ENCODE measurements at regions not wholly inside any gene's neighbourhood (a gene's known extent, or its start where the extent isn't known, plus 50 kb on each side); places are given as distances from the start of the nearest gene placed in this dataset.

DNA sequence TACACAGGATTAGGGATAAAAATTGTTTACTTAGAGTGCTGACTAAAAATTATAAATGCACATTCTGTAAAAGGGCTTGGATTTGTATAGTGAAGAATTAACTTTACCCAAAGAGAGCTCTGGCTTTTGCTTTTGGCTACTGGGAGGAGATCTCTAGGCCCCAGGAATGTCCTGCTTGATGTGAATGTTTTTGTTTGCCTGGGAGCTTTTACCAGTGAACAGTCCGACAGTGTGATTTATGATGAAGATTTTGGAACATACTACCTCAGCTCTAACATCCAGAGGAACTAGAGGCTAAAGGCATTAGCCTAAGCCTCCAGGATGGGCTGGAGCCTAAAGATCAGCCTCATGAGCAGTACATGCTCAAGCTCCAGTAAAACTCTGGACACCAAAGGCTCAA lies 103.7 kb upstream of the RFX3 start:
- WGBS (ENCODE audit: insufficient coverage, low lambda C conversion rate) = no CpG with 5 or more reads among the region's 1 CpG
- H3K27ac ChIP-seq (ENCODE audit: low read length) = no peak overlapping the region

DNA sequence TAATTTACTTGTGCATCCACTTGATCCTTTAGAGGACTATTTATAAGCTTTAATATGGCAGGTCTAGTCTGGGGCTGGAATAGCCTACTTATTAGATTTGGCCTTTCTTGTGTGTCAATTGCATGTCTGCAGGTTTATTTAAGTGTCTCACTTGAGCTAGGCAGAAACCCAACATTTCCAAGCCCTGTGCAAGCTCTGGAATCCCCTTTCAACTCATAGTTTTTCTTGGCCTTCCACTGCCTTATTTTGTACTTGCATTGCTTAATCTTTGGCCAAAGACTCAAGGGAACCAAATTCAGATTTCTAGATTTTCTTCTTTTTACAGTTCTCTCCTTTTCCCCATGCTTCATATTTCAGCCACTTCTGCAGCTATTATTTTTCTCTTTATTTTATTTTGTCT lies 102.4 kb upstream of the RFX3 start:
- no peak overlapping the region for H3K4me3 ChIP-seq (ENCODE audit: low read length)
- H3K27ac ChIP-seq (ENCODE audit: low read length) = no peak overlapping the region
- no peaks in the 10 kb centered on the region for H3K27me3 ChIP-seq (ENCODE audit: control insufficient read depth, insufficient read depth, low read length)
- H3K36me3 ChIP-seq (ENCODE audit: control insufficient read depth, insufficient read depth, low read length) = no peaks in the 10 kb centered on the region
- no peaks in the 10 kb centered on the region for H3K9me3 ChIP-seq (ENCODE audit: control insufficient read depth, low read depth, low read length)
- no peaks in the 10 kb centered on the region for H3K4me1 ChIP-seq (ENCODE audit: control insufficient read depth, insufficient read depth, low read length)
- DNase-seq = no peak

More for the DNA sequence above, 103.7 kb upstream of the RFX3 start:
- Histone ChIP-seq H3K4me3 (ENCODE audit: low read length) (no peak overlapping the region), H3K9me3 (ENCODE audit: control insufficient read depth, low read depth, low read length) (no peaks in the 10 kb centered on the region), H3K36me3 (ENCODE audit: control insufficient read depth, insufficient read depth, low read length) (no peaks in the 10 kb centered on the region), H3K4me1 (ENCODE audit: control insufficient read depth, insufficient read depth, low read length) (no peaks in the 10 kb centered on the region), H3K27me3 (ENCODE audit: control insufficient read depth, insufficient read depth, low read length) (no peaks in the 10 kb centered on the region)
- no peak for DNase-seq

DNA sequence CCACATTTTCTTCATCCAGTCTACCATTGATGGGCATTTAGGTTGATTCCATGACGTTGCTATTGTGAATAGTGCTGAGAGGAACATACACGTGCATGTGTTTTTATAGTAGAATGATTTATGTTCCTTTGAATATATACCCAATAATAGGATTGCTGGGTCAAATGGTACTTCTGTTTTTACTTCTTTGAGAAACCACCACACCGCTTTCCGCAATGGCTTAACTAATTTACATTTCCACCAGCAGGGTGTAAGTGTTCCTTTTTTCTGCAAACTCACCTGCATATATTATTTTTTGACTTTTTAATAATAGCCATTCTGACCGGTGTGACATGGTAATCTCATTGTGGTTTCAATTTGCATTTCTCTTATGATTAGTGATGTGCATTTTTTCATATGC lies 82.2 kb upstream of the RFX3 start:
- Histone ChIP-seq H3K27me3 (ENCODE audit: control insufficient read depth, insufficient read depth, low read length) (no peaks in the 10 kb centered on the region), H3K4me3 (ENCODE audit: low read length) (no peak overlapping the region)
- WGBS (ENCODE audit: insufficient coverage, low lambda C conversion rate) = 100% methylated on average over 1 of the region's 5 CpGs

DNA sequence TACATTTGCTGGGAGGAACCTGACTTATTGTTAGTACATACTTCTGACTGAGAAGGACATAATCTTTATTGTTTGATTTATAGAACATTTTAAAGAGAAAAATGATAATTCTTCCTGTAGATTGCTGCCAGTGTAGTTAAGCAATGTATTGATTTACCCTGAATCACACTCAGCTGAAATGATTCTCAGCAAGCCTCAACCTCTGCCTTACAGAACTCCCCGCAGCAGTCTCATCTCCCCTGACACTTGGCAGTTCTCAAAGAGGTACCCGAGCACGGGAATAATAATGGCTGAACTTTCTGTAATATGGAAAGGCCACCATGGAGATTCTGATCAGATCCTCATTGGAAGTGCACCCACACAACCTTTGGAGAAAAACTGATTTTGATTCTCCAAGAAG lies 74.9 kb upstream of the RFX3 start:
- Histone ChIP-seq H3K36me3 (ENCODE audit: control insufficient read depth, insufficient read depth, low read length) (no peaks in the 10 kb centered on the region), H3K27me3 (ENCODE audit: control insufficient read depth, insufficient read depth, low read length) (no peaks in the 10 kb centered on the region), H3K27ac (ENCODE audit: low read length) (no peak overlapping the region), H3K9me3 (ENCODE audit: control insufficient read depth, low read depth, low read length) (no peaks in the 10 kb centered on the region), H3K4me1 (ENCODE audit: control insufficient read depth, insufficient read depth, low read length) (no peaks in the 10 kb centered on the region), H3K4me3 (ENCODE audit: low read length) (no peak overlapping the region)
- no peak for DNase-seq
- WGBS (ENCODE audit: insufficient coverage, low lambda C conversion rate) = no CpG with 5 or more reads among the region's 3 CpGs

More for the DNA sequence above, 82.2 kb upstream of the RFX3 start:
- Histone ChIP-seq H3K4me1 (ENCODE audit: control insufficient read depth, insufficient read depth, low read length) (no peaks in the 10 kb centered on the region), H3K27ac (ENCODE audit: low read length) (no peak overlapping the region), H3K9me3 (ENCODE audit: control insufficient read depth, low read depth, low read length) (no peaks in the 10 kb centered on the region), H3K36me3 (ENCODE audit: control insufficient read depth, insufficient read depth, low read length) (no peaks in the 10 kb centered on the region)
- no peak for DNase-seq

DNA sequence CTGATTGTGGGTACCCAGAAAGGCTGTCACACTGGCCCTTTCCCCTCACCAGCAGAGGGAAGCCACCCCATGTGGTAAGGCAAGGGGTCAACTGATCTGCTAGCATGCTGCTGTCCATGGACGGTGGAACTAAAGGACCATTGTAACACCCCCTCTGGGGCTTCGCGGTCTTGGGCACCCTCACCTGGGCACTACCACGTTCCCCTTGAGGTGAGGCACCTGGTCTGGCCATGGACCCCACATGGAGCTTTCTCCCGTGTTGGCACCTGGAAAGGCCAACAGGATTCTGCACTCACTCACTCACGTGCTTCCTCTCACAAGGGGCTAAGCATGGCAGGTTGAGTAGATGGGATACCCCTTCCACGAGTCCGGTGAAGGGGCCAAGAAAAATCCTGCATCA lies 72.0 kb upstream of the RFX3 start:
- Histone ChIP-seq H3K4me1 (ENCODE audit: control insufficient read depth, insufficient read depth, low read length) (no peaks in the 10 kb centered on the region), H3K36me3 (ENCODE audit: control insufficient read depth, insufficient read depth, low read length) (no peaks in the 10 kb centered on the region), H3K27me3 (ENCODE audit: control insufficient read depth, insufficient read depth, low read length) (no peaks in the 10 kb centered on the region), H3K4me3 (ENCODE audit: low read length) (no peak overlapping the region), H3K27ac (ENCODE audit: low read length) (no peak overlapping the region), H3K9me3 (ENCODE audit: control insufficient read depth, low read depth, low read length) (no peaks in the 10 kb centered on the region)
- no peak for DNase-seq
- no CpG with 5 or more reads among the region's 8 CpGs for WGBS (ENCODE audit: insufficient coverage, low lambda C conversion rate)

DNA sequence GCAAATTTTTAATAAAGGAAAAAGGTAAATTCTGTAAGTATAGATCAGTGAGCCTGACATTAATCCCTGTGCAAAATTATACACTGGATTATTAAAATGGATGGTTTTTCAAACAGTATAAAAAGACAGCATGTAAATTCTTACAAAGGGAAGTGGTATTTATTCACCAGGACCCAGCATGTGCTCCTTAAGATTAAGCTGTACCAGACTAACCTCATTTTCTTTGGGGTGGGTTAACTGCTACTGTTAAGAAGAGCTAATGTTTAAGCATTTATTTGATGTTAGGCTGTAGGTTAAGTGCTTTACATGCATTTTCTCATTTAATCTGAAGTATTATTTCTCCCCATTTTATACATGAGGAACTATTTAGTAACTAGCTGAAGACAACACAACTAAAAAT lies 60.3 kb upstream of the RFX3 start:
- DNase-seq = no peak
- H3K36me3 ChIP-seq (ENCODE audit: control insufficient read depth, insufficient read depth, low read length) = no peaks in the 10 kb centered on the region
- H3K4me3 ChIP-seq (ENCODE audit: low read length) = no peak overlapping the region
- H3K27me3 ChIP-seq (ENCODE audit: control insufficient read depth, insufficient read depth, low read length) = no peaks in the 10 kb centered on the region
- H3K9me3 ChIP-seq (ENCODE audit: control insufficient read depth, low read depth, low read length) = no peaks in the 10 kb centered on the region
- H3K4me1 ChIP-seq (ENCODE audit: control insufficient read depth, insufficient read depth, low read length) = no peaks in the 10 kb centered on the region
- no peak overlapping the region for H3K27ac ChIP-seq (ENCODE audit: low read length)

DNA sequence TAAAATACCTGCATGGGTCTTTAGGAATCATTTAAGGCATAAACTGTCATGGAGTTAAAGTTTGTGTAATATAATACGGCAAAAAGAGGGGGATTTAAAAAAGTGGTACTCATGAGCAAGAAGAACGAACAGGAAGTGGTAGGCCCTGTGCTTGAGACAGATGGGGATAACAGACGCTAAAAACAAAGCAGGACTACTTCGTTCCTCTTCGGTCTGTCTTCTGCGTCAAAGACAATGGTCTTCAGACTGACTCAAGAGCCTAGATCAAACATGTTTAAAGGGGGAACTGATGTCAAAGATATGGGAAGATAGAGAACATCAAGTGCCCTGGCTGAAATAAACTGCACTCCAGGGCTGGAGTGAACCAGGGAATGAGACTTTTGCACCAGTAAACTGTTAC lies 59.8 kb upstream of the RFX3 start:
- 88% methylated on average over 2 of the region's 6 CpGs for WGBS (ENCODE audit: insufficient coverage, low lambda C conversion rate)
- no peaks in the 10 kb centered on the region for H3K9me3 ChIP-seq (ENCODE audit: control insufficient read depth, low read depth, low read length)

DNA sequence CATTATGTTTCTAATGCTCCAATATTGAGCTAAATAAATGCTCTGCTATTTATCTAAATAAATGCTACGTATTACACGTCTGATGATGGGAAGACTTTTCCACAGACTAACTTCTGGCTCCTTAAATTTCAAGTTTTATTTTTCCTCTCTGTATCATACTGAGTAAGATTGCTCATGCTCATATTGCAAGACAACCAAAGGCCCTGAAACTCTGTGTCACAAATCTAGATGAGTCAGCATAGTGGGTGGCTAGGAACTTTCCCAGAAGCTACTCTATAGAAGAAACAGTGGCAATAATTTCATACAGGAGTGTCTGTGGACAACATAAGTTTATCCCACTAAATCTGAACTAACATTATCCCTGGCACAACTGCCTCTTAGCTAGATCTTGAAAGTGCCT lies 53.0 kb upstream of the RFX3 start:
- Histone ChIP-seq H3K4me1 (ENCODE audit: control insufficient read depth, insufficient read depth, low read length) (no peaks in the 10 kb centered on the region), H3K4me3 (ENCODE audit: low read length) (no peak overlapping the region), H3K36me3 (ENCODE audit: control insufficient read depth, insufficient read depth, low read length) (no peaks in the 10 kb centered on the region), H3K27me3 (ENCODE audit: control insufficient read depth, insufficient read depth, low read length) (no peaks in the 10 kb centered on the region), H3K27ac (ENCODE audit: low read length) (no peak overlapping the region), H3K9me3 (ENCODE audit: control insufficient read depth, low read depth, low read length) (peaks cover 3% of the 10 kb centered on the region)
- DNase-seq = no peak
- WGBS (ENCODE audit: insufficient coverage, low lambda C conversion rate) = 92% methylated on average over 2 of the region's 2 CpGs

More for the DNA sequence above, 59.8 kb upstream of the RFX3 start:
- Histone ChIP-seq H3K4me1 (ENCODE audit: control insufficient read depth, insufficient read depth, low read length) (no peaks in the 10 kb centered on the region), H3K27me3 (ENCODE audit: control insufficient read depth, insufficient read depth, low read length) (no peaks in the 10 kb centered on the region), H3K4me3 (ENCODE audit: low read length) (no peak overlapping the region), H3K27ac (ENCODE audit: low read length) (no peak overlapping the region), H3K36me3 (ENCODE audit: control insufficient read depth, insufficient read depth, low read length) (no peaks in the 10 kb centered on the region)
- no peak for DNase-seq

DNA sequence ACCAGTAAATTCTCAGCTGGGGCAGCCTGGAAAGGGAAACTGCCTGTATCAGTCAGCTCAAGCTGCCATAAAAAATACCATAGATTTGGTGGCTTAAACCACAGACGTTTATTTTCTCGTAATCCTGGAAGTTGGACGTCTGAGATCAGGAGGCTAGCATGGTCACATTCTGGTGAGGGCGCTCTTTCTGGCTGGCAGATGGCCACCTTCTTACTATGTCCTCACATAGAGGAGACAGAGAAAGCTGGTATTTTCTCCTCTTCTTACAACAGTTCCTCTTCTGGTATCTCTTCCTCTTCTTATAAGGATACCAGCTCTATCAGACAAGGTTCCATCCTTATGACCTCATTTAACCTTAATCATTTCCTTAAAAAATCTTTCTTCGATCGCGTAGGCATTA lies 50.5 kb upstream of the RFX3 start:
- no peak for DNase-seq
- WGBS (ENCODE audit: insufficient coverage, low lambda C conversion rate) = 100% methylated on average over 1 of the region's 7 CpGs

DNA sequence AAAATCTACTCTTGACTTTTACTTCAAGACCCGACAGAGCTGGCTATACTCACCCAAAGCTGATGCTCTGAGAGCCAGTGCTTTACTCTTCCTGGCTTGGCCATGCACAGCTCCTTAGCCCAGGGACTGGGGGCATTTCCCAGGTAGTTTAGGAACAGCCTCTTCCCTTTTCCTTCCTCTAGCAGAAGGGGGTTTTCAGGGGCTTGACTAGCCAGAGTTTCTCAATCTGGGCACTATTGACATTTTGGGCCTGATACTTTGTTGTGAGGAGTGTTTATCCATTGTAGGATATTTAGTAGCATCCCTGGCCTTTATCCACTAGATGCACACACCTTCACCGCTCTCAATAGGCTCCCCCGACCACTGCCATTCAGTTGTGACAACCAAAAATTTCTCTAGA lies 50.0 kb upstream of the RFX3 start:
- WGBS (ENCODE audit: insufficient coverage, low lambda C conversion rate) = no CpG with 5 or more reads among the region's 3 CpGs
- Histone ChIP-seq H3K27ac (ENCODE audit: low read length) (no peak overlapping the region), H3K9me3 (ENCODE audit: control insufficient read depth, low read depth, low read length) (peaks cover 3% of the 10 kb centered on the region), H3K27me3 (ENCODE audit: control insufficient read depth, insufficient read depth, low read length) (no peaks in the 10 kb centered on the region), H3K4me3 (ENCODE audit: low read length) (no peak overlapping the region), H3K36me3 (ENCODE audit: control insufficient read depth, insufficient read depth, low read length) (no peaks in the 10 kb centered on the region), H3K4me1 (ENCODE audit: control insufficient read depth, insufficient read depth, low read length) (no peaks in the 10 kb centered on the region)
- DNase-seq = no peak

More for the DNA sequence above, 50.5 kb upstream of the RFX3 start:
- peaks cover 3% of the 10 kb centered on the region for H3K9me3 ChIP-seq (ENCODE audit: control insufficient read depth, low read depth, low read length)
- H3K36me3 ChIP-seq (ENCODE audit: control insufficient read depth, insufficient read depth, low read length) = no peaks in the 10 kb centered on the region
- no peak overlapping the region for H3K4me3 ChIP-seq (ENCODE audit: low read length)
- no peak overlapping the region for H3K27ac ChIP-seq (ENCODE audit: low read length)
- H3K27me3 ChIP-seq (ENCODE audit: control insufficient read depth, insufficient read depth, low read length) = no peaks in the 10 kb centered on the region
- H3K4me1 ChIP-seq (ENCODE audit: control insufficient read depth, insufficient read depth, low read length) = no peaks in the 10 kb centered on the region

Measured in large intestine (tissue), 3 donors.